K562 (cell line): ENCODE measurements at regions not wholly inside any gene's neighbourhood (a gene's known extent, or its start where the extent isn't known, plus 50 kb on each side); places are given as distances from the start of the nearest gene placed in this dataset.

Source experiments
- ATAC-seq: fragments of 200-7000 bp; cut with Tn5 transposase; 3 replicates; pipeline ENCODE4 v1.9.1; 2020; ENCODE audit warnings: moderate library complexity
- BruUV-seq: library from RNA; stranded (reverse); fragments of 400-500 nt; replicated peaks from 2 replicates; lab custom pipeline; 2021; lab: Mats Ljungman, UMichigan
- CTCF ChIA-PET: fragments of 300-600 bp; formaldehyde crosslinking; extraction: SDS; loops from one replicate; lab custom pipeline; 2021; ENCODE audit warnings: low intra/inter-chr PET ratio; lab: Yijun Ruan, JAX
- POLR2A ChIA-PET: fragments of 300-600, 350-650 bp; sonication (Branson Sonifier 250); formaldehyde crosslinking; extraction: SDS; loops from one replicate; lab custom pipeline; 2021; ENCODE audit warnings: antibody characterized with exemption, inconsistent platforms; lab: Yijun Ruan, JAX
- DNase-seq, 4 experiments: peaks; one replicate each; pipeline versions ENCODE4 v3.0.0 to v3.0.0-alpha.2; 2011 to 2018; ENCODE audit warnings: low spot score in 3 of 4, mixed read lengths in 3 of 4; ENCODE audit errors: extremely low read depth in 1 of 4
- FAIRE-seq: peaks from 2 replicates; lab custom pipeline; 2011; peaks lifted over from hg19 to GRCh38; lab: Jason Lieb, UNC
- H2AFZ ChIP-seq: 2 replicates; pipeline ENCODE4 v1.6.0; 2011; ENCODE audit warnings: low read depth, low read length, control low read depth, inconsistent platforms
- H3K27ac ChIP-seq: fragments of 200-600 bp; 3 replicates; pipeline ENCODE4 v1.8.0; 2011; ENCODE audit warnings: low read depth, mild to moderate bottlenecking, control low read depth, inconsistent platforms, low read length, moderate library complexity, mixed read lengths; ENCODE audit errors: extremely low read depth
- H3K27me3 ChIP-seq, 2 experiments: fragments of 300-600 bp in 1 of 2; 2 replicates in 1 of 2; 3 replicates in 1 of 2; pipeline versions ENCODE4 v1.6.0 to v1.8.0; 2011; ENCODE audit warnings: inconsistent platforms in 2 of 2, low read length in 2 of 2, mild to moderate bottlenecking in 1 of 2, mixed read lengths in 1 of 2, moderate library complexity in 1 of 2; ENCODE audit not compliant: control insufficient read depth in 2 of 2, insufficient read depth in 2 of 2
- H3K36me3 ChIP-seq: fragments of 300-600 bp; 3 replicates; pipeline ENCODE4 v1.8.0; 2011; ENCODE audit warnings: mild to moderate bottlenecking, low read length, inconsistent platforms; ENCODE audit not compliant: control insufficient read depth, insufficient read depth
- H3K4me1 ChIP-seq, 2 experiments: fragments of 200-600 bp in 1 of 2; replicated peaks in 1 of 2; 2 replicates in 1 of 2; 3 replicates in 1 of 2; pipeline versions ENCODE4 v1.5.1 to v1.8.0; 2011; ENCODE audit warnings: inconsistent platforms in 2 of 2, low read length in 2 of 2, mild to moderate bottlenecking in 1 of 2, mixed read lengths in 1 of 2, moderate library complexity in 1 of 2; ENCODE audit not compliant: control insufficient read depth in 2 of 2, insufficient read depth in 2 of 2
- H3K4me2 ChIP-seq: 2 replicates; pipeline ENCODE4 v1.6.1; 2011; ENCODE audit warnings: low read length, control low read depth, inconsistent platforms, mixed read lengths; ENCODE audit not compliant: insufficient read depth
- H3K4me3 ChIP-seq: fragments of 200-600 bp; sonication (generic), shearing (Covaris generic); 2 replicates; pipeline ENCODE4 v1.5.1; 2016; ENCODE audit warnings: control low read depth, inconsistent platforms
- H3K79me2 ChIP-seq: fragments of 200-600 bp; 3 replicates; pipeline ENCODE4 v1.8.0; 2011; ENCODE audit warnings: low read length, inconsistent platforms; ENCODE audit not compliant: control insufficient read depth, insufficient read depth
- H3K9ac ChIP-seq, 2 experiments: 2 replicates each; pipeline versions ENCODE4 v1.6.0 to v1.6.1; 2011; ENCODE audit warnings: low read depth in 2 of 2, low read length in 2 of 2, control low read depth in 1 of 2, inconsistent platforms in 1 of 2, mild to moderate bottlenecking in 1 of 2, mixed read lengths in 1 of 2; ENCODE audit not compliant: insufficient read depth in 1 of 2
- H3K9me1 ChIP-seq: one replicate; pipeline ENCODE4 v1.6.0; 2011; ENCODE audit warnings: inconsistent platforms, mild to moderate bottlenecking, low read length, moderate library complexity; ENCODE audit not compliant: control insufficient read depth, insufficient read depth
- H3K9me3 ChIP-seq: replicated peaks from 2 replicates; pipeline ENCODE4 v1.5.1; 2011; ENCODE audit warnings: low read depth, low read length, inconsistent platforms; ENCODE audit not compliant: control insufficient read depth, insufficient read depth
- H4K20me1 ChIP-seq: replicated peaks from 2 replicates; pipeline ENCODE4 v1.6.1; 2011; ENCODE audit warnings: low read length, inconsistent platforms, mixed read lengths; ENCODE audit not compliant: control insufficient read depth, insufficient read depth
- ETV1 ChIP-seq: fragments of 450-650 bp; conservative IDR thresholded peaks from 2 replicates; pipeline ENCODE4 v1.6.1; 2016; ENCODE audit warnings: missing genetic modification characterization, control low read depth, low read depth, missing compliant biosample characterization
- FOXJ3 ChIP-seq: sonication (generic); formaldehyde crosslinking; IDR thresholded peaks from 2 replicates; pipeline ENCODE4 v1.4.0; 2020; ENCODE audit warnings: mild to moderate bottlenecking, missing genetic modification reagents
- HNRNPUL1 ChIP-seq: fragments of 200-400 bp; formaldehyde crosslinking; IDR thresholded peaks from 2 replicates; pipeline ENCODE4 v1.6.1; 2017; ENCODE audit warnings: low read length
- NFXL1 ChIP-seq: fragments of 450-650 bp; formaldehyde crosslinking; IDR thresholded peaks from 2 replicates; pipeline ENCODE4 v1.4.0; 2021; ENCODE audit warnings: mild to moderate bottlenecking
- NRF1 ChIP-seq, 2 experiments: fragments of 450-650 bp; IDR thresholded peaks in 1 of 2; conservative IDR thresholded peaks in 1 of 2; 2 replicates each; pipeline ENCODE4 v1.6.1; 2014; ENCODE audit warnings: mild to moderate bottlenecking in 2 of 2
- POLR2A ChIP-seq: fragments of 450-650 bp; conservative IDR thresholded peaks from 2 replicates; pipeline ENCODE4 v1.6.1; 2016
- RBM15 ChIP-seq: fragments of 200-400 bp; formaldehyde crosslinking; IDR thresholded peaks from 2 replicates; pipeline ENCODE4 v1.6.1; 2018; ENCODE audit warnings: mild to moderate bottlenecking, low read length, moderate library complexity; ENCODE audit not compliant: insufficient read depth
- RFX5 ChIP-seq: IDR thresholded peaks from 2 replicates; pipeline ENCODE4 v1.6.1; 2011; ENCODE audit warnings: low read depth, mild to moderate bottlenecking, improper control_type of control experiment, low read length
- RHOXF2B ChIP-seq: fragments of 250-450 bp; sonication (Bioruptor Pico); conservative IDR thresholded peaks from 2 replicates; pipeline ENCODE4 v1.5.1; 2021
- ZBTB17 ChIP-seq: fragments of 450-650 bp; formaldehyde crosslinking; IDR thresholded peaks from 2 replicates; pipeline ENCODE4 v1.4.0; 2020; ENCODE audit warnings: mild to moderate bottlenecking
- WGBS: fragments of 100-300 bp; shearing (Covaris generic); methylation state at CpG from one replicate; pipeline ENCODE4 v1.1.6; 2016; ENCODE audit warnings: low coverage, mixed read lengths; ENCODE audit not compliant: insufficient coverage; ENCODE audit errors: missing lambda C conversion rate; 5-methylcytosine and 5-hydroxymethylcytosine counted together
- in situ Hi-C: fragments of 300-500 bp; cut with MboI; formaldehyde crosslinking; loops from 4 replicates; pipeline ENCODE4 v1.15.0; 2018; ENCODE audit warnings: inconsistent platforms, mixed read lengths
- intact Hi-C: fragments of 100-400 bp; cut with micrococcal nuclease; formaldehyde crosslinking; loops from 2 replicates; pipeline ENCODE4 v1.14.2; 2022
- TF ChIP-seq, protein P1 (sequence below): fragments of 450-650 bp; IDR thresholded peaks from 2 replicates; pipeline ENCODE4 v1.6.1; 2016
- TF ChIP-seq, protein P2 (sequence below): sonication (generic); formaldehyde crosslinking; IDR thresholded peaks from 2 replicates; pipeline ENCODE4 v1.8.0; 2023; ENCODE audit warnings: missing genetic modification reagents, mild to moderate bottlenecking, borderline replicate concordance

DNA sequence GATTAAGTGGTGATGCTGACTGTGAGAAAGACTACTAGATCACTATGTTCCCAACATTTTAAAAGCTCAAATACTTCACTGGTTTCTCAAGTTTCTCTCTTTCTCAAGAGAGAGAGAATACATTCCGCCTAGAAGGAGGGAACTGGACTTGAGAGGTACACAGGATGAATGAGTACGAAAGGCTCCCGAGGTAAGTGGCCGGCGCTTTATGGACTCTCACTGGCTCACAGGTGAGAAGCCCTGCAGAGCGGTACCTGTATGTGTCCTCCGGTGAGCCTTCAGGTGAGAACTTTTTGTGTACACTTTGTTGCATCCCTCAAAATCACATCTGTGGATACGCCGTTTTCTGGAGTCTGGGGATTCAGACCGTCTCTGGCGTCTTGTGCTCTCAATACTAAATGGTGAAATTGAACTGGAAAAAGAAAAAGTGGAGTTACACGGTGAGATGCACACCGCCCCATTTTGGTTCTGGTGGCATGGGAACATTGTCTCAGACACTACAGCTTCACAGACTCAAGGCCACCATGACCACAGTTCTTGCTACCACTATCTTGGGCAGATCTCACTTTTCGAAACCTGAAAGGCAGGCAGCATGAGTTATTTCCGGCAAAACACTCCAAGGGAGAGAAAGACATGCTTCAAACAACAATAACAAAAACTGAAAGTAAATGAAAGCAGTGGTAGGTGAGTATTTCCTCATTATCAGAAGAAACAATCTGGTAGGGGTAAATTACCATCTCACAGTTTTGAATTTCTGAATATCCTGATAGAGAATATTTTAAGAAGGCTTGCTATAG lies 418.9 kb downstream of the KLF12 start:
- H3K4me3 ChIP-seq, result no peak overlapping the region
- no peaks in the 10 kb centered on the region for H3K79me2 ChIP-seq
- H4K20me1 ChIP-seq, result no peaks in the 10 kb centered on the region
- no peaks in the 10 kb centered on the region; a peak in 1 of 5 replicates for H3K27me3 ChIP-seq
- H3K4me1 ChIP-seq, result no peaks in the 10 kb centered on the region
- ATAC-seq (no peak), FAIRE-seq (no peak), DNase-seq (no peak)
- no peaks in the 10 kb centered on the region for H3K36me3 ChIP-seq
- H2AFZ ChIP-seq, result no peak overlapping the region
- no peak overlapping the region for H3K9ac ChIP-seq
- CTCF ChIA-PET, result no interaction called here
- WGBS, result 0% methylated on average over 11 of the region's 15 CpGs
- BruUV-seq, result no TSS peak
- H3K27ac ChIP-seq, result no peak overlapping the region
- no peaks in the 10 kb centered on the region for H3K9me1 ChIP-seq
- H3K4me2 ChIP-seq, result no peak overlapping the region
- in situ Hi-C loops (loop anchor here (25.0 kb wide), 1 partner anchor 903 kb away; no protein-coding TSS in a partner anchor), intact Hi-C loops (no loop called here)
- POLR2A ChIA-PET, result no interaction called here
- H3K9me3 ChIP-seq, result no peaks in the 10 kb centered on the region
- TF ChIP-seq RFX5 (no peak), RHOXF2B (CRISPR knock-in tag) (no peak), NFXL1 (CRISPR knock-in tag) (no peak), RBM15 (no peak), HNRNPUL1 (no peak), FOXJ3 (CRISPR knock-in tag) (no peak), ETV1 (tag) (no peak), ZBTB17 (CRISPR knock-in tag) (no peak), POLR2A (no peak), NRF1 (conservative IDR thresholded peaks at IDR 0.05 in 1 of 2, IDR thresholded peaks at IDR 0.05 in 1 of 2) (no peak)
- TF ChIP-seq, protein P1, sequence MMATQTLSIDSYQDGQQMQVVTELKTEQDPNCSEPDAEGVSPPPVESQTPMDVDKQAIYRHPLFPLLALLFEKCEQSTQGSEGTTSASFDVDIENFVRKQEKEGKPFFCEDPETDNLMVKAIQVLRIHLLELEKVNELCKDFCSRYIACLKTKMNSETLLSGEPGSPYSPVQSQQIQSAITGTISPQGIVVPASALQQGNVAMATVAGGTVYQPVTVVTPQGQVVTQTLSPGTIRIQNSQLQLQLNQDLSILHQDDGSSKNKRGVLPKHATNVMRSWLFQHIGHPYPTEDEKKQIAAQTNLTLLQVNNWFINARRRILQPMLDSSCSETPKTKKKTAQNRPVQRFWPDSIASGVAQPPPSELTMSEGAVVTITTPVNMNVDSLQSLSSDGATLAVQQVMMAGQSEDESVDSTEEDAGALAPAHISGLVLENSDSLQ, result no peak
- TF ChIP-seq, protein P2, sequence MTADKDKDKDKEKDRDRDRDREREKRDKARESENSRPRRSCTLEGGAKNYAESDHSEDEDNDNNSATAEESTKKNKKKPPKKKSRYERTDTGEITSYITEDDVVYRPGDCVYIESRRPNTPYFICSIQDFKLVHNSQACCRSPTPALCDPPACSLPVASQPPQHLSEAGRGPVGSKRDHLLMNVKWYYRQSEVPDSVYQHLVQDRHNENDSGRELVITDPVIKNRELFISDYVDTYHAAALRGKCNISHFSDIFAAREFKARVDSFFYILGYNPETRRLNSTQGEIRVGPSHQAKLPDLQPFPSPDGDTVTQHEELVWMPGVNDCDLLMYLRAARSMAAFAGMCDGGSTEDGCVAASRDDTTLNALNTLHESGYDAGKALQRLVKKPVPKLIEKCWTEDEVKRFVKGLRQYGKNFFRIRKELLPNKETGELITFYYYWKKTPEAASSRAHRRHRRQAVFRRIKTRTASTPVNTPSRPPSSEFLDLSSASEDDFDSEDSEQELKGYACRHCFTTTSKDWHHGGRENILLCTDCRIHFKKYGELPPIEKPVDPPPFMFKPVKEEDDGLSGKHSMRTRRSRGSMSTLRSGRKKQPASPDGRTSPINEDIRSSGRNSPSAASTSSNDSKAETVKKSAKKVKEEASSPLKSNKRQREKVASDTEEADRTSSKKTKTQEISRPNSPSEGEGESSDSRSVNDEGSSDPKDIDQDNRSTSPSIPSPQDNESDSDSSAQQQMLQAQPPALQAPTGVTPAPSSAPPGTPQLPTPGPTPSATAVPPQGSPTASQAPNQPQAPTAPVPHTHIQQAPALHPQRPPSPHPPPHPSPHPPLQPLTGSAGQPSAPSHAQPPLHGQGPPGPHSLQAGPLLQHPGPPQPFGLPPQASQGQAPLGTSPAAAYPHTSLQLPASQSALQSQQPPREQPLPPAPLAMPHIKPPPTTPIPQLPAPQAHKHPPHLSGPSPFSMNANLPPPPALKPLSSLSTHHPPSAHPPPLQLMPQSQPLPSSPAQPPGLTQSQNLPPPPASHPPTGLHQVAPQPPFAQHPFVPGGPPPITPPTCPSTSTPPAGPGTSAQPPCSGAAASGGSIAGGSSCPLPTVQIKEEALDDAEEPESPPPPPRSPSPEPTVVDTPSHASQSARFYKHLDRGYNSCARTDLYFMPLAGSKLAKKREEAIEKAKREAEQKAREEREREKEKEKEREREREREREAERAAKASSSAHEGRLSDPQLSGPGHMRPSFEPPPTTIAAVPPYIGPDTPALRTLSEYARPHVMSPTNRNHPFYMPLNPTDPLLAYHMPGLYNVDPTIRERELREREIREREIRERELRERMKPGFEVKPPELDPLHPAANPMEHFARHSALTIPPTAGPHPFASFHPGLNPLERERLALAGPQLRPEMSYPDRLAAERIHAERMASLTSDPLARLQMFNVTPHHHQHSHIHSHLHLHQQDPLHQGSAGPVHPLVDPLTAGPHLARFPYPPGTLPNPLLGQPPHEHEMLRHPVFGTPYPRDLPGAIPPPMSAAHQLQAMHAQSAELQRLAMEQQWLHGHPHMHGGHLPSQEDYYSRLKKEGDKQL (CRISPR knock-in tag), result no peak
